ENCODE measurements at regions not wholly inside any gene's neighbourhood (a gene's known extent, or its start where the extent isn't known, plus 50 kb on each side); places are given as distances from the start of the nearest gene placed in this dataset.

GRCh38 chr6:119511024-119511423 is 161.5 kb upstream of the MAN1A1 start:
- DNase-seq (ENCODE audit: low read depth): no peak
- H3K4me3 ChIP-seq (ENCODE audit: low read depth, low read length): no peak overlapping the region
- TF ChIP-seq, protein P1, sequence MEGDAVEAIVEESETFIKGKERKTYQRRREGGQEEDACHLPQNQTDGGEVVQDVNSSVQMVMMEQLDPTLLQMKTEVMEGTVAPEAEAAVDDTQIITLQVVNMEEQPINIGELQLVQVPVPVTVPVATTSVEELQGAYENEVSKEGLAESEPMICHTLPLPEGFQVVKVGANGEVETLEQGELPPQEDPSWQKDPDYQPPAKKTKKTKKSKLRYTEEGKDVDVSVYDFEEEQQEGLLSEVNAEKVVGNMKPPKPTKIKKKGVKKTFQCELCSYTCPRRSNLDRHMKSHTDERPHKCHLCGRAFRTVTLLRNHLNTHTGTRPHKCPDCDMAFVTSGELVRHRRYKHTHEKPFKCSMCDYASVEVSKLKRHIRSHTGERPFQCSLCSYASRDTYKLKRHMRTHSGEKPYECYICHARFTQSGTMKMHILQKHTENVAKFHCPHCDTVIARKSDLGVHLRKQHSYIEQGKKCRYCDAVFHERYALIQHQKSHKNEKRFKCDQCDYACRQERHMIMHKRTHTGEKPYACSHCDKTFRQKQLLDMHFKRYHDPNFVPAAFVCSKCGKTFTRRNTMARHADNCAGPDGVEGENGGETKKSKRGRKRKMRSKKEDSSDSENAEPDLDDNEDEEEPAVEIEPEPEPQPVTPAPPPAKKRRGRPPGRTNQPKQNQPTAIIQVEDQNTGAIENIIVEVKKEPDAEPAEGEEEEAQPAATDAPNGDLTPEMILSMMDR (IDR thresholded peaks at IDR 0.05; ENCODE audit: control insufficient read depth, extremely low read depth, insufficient read depth): no peak

DNA sequence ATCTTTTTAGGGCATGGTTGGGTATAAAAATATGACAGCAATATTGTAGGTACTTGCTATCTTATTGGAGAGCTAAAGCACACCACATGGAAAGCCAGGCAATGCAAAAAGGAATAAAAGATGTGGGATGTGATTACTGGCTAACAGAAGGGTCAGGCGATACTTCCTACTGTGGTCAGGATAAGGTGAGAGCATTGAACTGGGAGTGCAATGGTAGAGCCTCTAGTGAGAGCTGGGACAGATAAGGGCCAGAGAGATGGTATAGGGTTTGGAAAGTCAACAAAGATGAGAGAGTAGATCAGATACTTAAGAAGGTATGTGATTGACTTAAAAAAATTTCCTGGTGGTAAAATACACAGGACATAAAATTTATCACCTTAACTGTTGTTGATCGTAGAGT is 160.7 kb upstream of the MAN1A1 start:
- DNase-seq (ENCODE audit: low read depth): no peak
- H3K4me3 ChIP-seq (ENCODE audit: low read depth, low read length): no peak overlapping the region
- TF ChIP-seq, protein P1 (IDR thresholded peaks at IDR 0.05; ENCODE audit: control insufficient read depth, extremely low read depth, insufficient read depth): no peak

GRCh38 chr6:119506631-119507174 is 157.1 kb upstream of the MAN1A1 start:
- TF ChIP-seq, protein P1 (IDR thresholded peaks at IDR 0.05; ENCODE audit: control insufficient read depth, extremely low read depth, insufficient read depth): no peak
- H3K4me3 ChIP-seq (ENCODE audit: low read depth, low read length): no peak overlapping the region
- no peak for DNase-seq (ENCODE audit: low read depth)

DNA sequence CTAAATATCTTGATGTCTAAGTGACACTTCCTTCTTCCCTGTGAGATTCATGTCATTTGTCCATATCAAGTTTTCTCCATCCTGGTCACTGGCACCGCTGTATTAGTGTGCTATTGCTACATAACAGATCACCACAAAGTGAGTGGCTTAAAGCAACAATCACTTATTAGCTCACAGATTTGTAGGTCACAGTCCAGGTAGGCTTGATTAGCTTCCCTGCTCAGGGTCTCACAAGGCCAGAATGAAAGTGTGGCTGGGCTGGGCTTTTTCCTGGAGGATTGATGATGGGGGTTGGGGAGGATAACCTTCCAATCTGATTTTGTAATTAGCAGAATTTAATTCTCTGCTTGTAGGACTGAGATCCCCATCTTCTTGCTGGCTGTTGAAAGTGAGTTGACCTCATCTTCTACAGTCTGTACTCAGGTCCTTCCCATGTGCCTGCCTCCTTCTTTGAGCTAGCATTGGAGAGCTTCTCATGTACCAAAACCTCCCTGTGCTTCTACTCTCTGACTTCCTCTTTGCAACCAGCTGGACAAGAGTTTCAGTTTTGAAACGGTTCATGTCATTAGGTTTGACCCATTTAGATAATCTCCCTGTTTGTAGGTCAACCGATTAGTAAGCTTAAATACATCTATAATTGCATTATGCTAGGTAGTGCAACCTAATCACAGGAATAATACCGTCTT is 152.4 kb upstream of the MAN1A1 start:
- TF ChIP-seq, protein P1 (IDR thresholded peaks at IDR 0.05; ENCODE audit: control insufficient read depth, extremely low read depth, insufficient read depth): no peak
- no peak for DNase-seq (ENCODE audit: low read depth)
- no peak overlapping the region for H3K4me3 ChIP-seq (ENCODE audit: low read depth, low read length)

DNA sequence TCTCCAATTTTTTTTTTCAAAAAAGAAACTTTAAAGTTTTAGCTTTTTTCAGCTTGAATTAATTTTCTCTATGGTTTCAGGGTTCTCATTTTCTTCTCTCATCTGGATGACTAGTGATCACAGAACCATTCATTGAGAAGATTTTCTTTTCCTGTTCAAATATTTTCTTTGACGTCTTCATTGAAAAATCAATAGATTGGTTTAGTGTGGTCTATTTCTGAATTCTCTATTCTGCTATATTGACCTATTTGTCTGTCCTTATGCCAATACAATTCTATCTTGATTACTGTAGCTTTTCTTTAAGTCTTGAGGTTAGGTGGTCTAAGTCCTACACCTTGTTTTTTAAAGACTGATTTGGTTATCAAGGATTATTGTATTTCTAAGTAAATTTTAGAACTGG is 150.2 kb upstream of the MAN1A1 start:
- H3K4me3 ChIP-seq (ENCODE audit: low read depth, low read length): no peak overlapping the region
- no peak for DNase-seq (ENCODE audit: low read depth)
- TF ChIP-seq, protein P1 (IDR thresholded peaks at IDR 0.05; ENCODE audit: control insufficient read depth, extremely low read depth, insufficient read depth): no peak

DNA sequence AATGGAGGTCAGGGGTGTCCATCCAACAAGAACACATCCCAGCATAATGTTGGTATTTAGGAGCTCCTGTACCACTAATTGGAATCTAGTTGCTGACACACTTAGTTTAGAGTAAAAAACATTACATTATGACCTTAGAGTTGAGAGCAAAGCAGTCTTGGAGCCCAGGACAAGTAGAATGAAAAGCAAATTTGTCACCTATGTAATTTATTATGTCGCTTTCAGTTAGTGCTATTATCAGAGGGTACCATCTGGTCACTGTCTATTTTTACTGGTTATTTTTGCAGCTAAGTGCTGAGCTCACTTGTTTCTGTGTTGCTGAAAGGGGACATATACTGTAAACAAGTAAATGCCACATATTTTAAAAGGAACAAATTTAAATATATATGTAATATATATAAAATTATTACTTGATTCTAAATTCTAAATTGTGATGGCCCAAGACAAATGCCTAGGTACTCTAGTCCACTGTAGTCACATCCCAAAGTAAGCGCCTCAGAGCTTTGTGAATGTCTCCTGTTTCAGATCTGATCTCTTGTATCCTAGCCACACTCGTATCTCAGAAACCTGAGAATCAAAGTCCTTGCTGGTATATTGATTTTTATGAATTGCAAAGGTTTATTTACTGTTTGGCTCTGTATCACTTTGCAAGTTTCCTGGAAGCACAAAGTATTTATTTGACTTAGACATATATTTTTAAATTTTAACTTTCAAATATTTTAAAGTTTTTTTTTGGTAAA is 148.6 kb upstream of the MAN1A1 start:
- TF ChIP-seq, protein P1 (IDR thresholded peaks at IDR 0.05; ENCODE audit: control insufficient read depth, extremely low read depth, insufficient read depth): no peak
- no peak overlapping the region for H3K4me3 ChIP-seq (ENCODE audit: low read depth, low read length)
- no peak for DNase-seq (ENCODE audit: low read depth)

Data from LNCaP clone FGC (cell line).